NCI-H748 treated with DMSO at 0.1 percent for 48 hours (cell line): ENCODE measurements at regions not wholly inside any gene's neighbourhood (a gene's known extent, or its start where the extent isn't known, plus 50 kb on each side); places are given as distances from the start of the nearest gene placed in this dataset.

ENCODE experiments used
- DNase-seq: peaks from one replicate; lab custom pipeline; 2025; lab: John Stamatoyannopoulos, UW

GRCh38 chr5:111004291-111004690, 67.2 kb upstream of the TSLP start:
- DNase-seq, result no peak

- no peak for DNase-seq
Measured at GRCh38 chr5:111010783-111011182, 60.7 kb upstream of the TSLP start.

- no peak for DNase-seq
Measured at GRCh38 chr5:111013011-111013410, 58.5 kb upstream of the TSLP start.

- DNase-seq, result no peak
Measured at GRCh38 chr5:111016801-111017200, 54.7 kb upstream of the TSLP start.

- no peak for DNase-seq
Measured at GRCh38 chr5:111017731-111018130, 53.8 kb upstream of the TSLP start.
